HEK293 (cell line): ENCODE measurements at regions not wholly inside any gene's neighbourhood (a gene's known extent, or its start where the extent isn't known, plus 50 kb on each side); places are given as distances from the start of the nearest gene placed in this dataset.

Experiments used
- CTCF ChIA-PET: fragments of 350-600 bp; formaldehyde crosslinking; extraction: SDS; loops from one replicate; lab custom pipeline; 2021; ENCODE audit warnings: antibody characterized with exemption; lab: Yijun Ruan, JAX
- POLR2A ChIA-PET: fragments of 300-600 bp; formaldehyde crosslinking; extraction: SDS; loops from one replicate; lab custom pipeline; 2020; ENCODE audit warnings: antibody characterized with exemption, inconsistent platforms; lab: Yijun Ruan, JAX
- H3K27ac ChIP-seq: fragments of 200-500 bp; sonication (Bioruptor generic); 2 replicates; pipeline ENCODE4 v1.5.1; 2014; ENCODE audit warnings: low read depth, low read length, control low read depth, inconsistent platforms; ENCODE audit errors: extremely low read depth
- H3K36me3 ChIP-seq, 2 experiments: fragments of 200-500 bp in 1 of 2; sonication (Bioruptor generic) in 1 of 2; 1 replicate in 1 of 2; 2 replicates in 1 of 2; pipeline ENCODE4 v1.5.1; 2014 to 2017; ENCODE audit warnings: inconsistent platforms in 2 of 2, low read length in 2 of 2; ENCODE audit not compliant: control insufficient read depth in 2 of 2, insufficient read depth in 1 of 2
- H3K4me1 ChIP-seq: fragments of 200-500 bp; sonication (Bioruptor generic); 2 replicates; pipeline ENCODE4 v1.5.1; 2014; ENCODE audit warnings: mild to moderate bottlenecking, low read length, inconsistent platforms; ENCODE audit not compliant: control insufficient read depth, insufficient read depth
- H3K4me3 ChIP-seq: 2 replicates; pipeline ENCODE4 v1.5.1; 2011; ENCODE audit warnings: low read depth, mild to moderate bottlenecking, control low read depth, low read length, moderate library complexity
- H3K9me3 ChIP-seq: fragments of 200-500 bp; sonication (Bioruptor generic); 2 replicates; pipeline ENCODE4 v1.5.1; 2014; ENCODE audit warnings: low read depth, low read length, inconsistent platforms; ENCODE audit not compliant: control insufficient read depth, insufficient read depth
- FEZF1 ChIP-seq: fragments of 450-650 bp; formaldehyde crosslinking; IDR thresholded peaks from 2 replicates; pipeline ENCODE4 v1.5.1; 2016; ENCODE audit warnings: missing biosample characterization, missing genetic modification characterization
- KLF16 ChIP-seq: fragments of 450-650 bp; formaldehyde crosslinking; IDR thresholded peaks from 2 replicates; pipeline ENCODE4 v1.5.1; 2017; ENCODE audit warnings: missing biosample characterization, missing genetic modification characterization
- MZF1 ChIP-seq: fragments of 450-650 bp; formaldehyde crosslinking; IDR thresholded peaks from 2 replicates; pipeline ENCODE4 v1.5.1; 2017; ENCODE audit warnings: missing biosample characterization, missing genetic modification characterization, borderline replicate concordance
- OSR2 ChIP-seq: fragments of 450-650 bp; formaldehyde crosslinking; IDR thresholded peaks from 2 replicates; pipeline ENCODE4 v1.5.1; 2016; ENCODE audit warnings: missing biosample characterization, missing genetic modification characterization
- PRDM1 ChIP-seq: fragments of 450-650 bp; formaldehyde crosslinking; IDR thresholded peaks from 2 replicates; pipeline ENCODE4; 2016; ENCODE audit warnings: missing biosample characterization, missing genetic modification characterization
- ZIC2 ChIP-seq: fragments of 450-650 bp; formaldehyde crosslinking; IDR thresholded peaks from 2 replicates; pipeline ENCODE4 v1.5.1; 2016; ENCODE audit warnings: missing biosample characterization, missing genetic modification characterization
- ZNF10 ChIP-seq: fragments of 450-650 bp; formaldehyde crosslinking; IDR thresholded peaks from 2 replicates; pipeline ENCODE4 v1.5.1; 2017; ENCODE audit warnings: missing biosample characterization, missing genetic modification characterization
- ZNF132 ChIP-seq: fragments of 450-650 bp; formaldehyde crosslinking; IDR thresholded peaks from 2 replicates; pipeline ENCODE4 v1.5.1; 2017; ENCODE audit warnings: missing biosample characterization, missing genetic modification characterization, borderline replicate concordance
- ZNF19 ChIP-seq: fragments of 450-650 bp; formaldehyde crosslinking; IDR thresholded peaks from 2 replicates; pipeline ENCODE4; 2016; ENCODE audit warnings: missing biosample characterization, missing genetic modification characterization, low read depth
- ZNF302 ChIP-seq: fragments of 450-650 bp; formaldehyde crosslinking; IDR thresholded peaks from 2 replicates; pipeline ENCODE4 v1.5.1; 2016; ENCODE audit warnings: missing biosample characterization, missing genetic modification characterization, low read depth
- ZNF350 ChIP-seq: fragments of 450-650 bp; formaldehyde crosslinking; IDR thresholded peaks from 2 replicates; pipeline ENCODE4 v1.5.0; 2017; ENCODE audit warnings: missing biosample characterization, mild to moderate bottlenecking, missing genetic modification characterization
- ZNF366 ChIP-seq: fragments of 450-650 bp; formaldehyde crosslinking; conservative IDR thresholded peaks from 2 replicates; pipeline ENCODE4 v1.5.1; 2016; ENCODE audit warnings: missing biosample characterization, missing genetic modification characterization
- ZNF391 ChIP-seq: fragments of 450-650 bp; formaldehyde crosslinking; IDR thresholded peaks from 2 replicates; pipeline ENCODE4 v1.5.1; 2016; ENCODE audit warnings: low read depth, missing biosample characterization, missing genetic modification characterization, borderline replicate concordance
- ZNF549 ChIP-seq: fragments of 450-650 bp; IDR thresholded peaks from 2 replicates; pipeline ENCODE4 v1.5.1; 2018; ENCODE audit warnings: missing biosample characterization, missing genetic modification characterization, mild to moderate bottlenecking, inconsistent platforms, moderate library complexity
- ZNF561 ChIP-seq: fragments of 450-650 bp; IDR thresholded peaks from 2 replicates; pipeline ENCODE4 v1.5.1; 2018; ENCODE audit warnings: missing biosample characterization, missing genetic modification characterization, borderline replicate concordance
- ZNF677 ChIP-seq: fragments of 450-650 bp; IDR thresholded peaks from 2 replicates; pipeline ENCODE4 v1.5.0; 2018; ENCODE audit warnings: missing biosample characterization, mild to moderate bottlenecking, missing genetic modification characterization, moderate library complexity
- ZNF830 ChIP-seq: fragments of 450-650 bp; IDR thresholded peaks from 2 replicates; pipeline ENCODE4 v1.5.0; 2018; ENCODE audit warnings: missing biosample characterization, missing genetic modification characterization, low read depth, mild to moderate bottlenecking, moderate library complexity
- ZNF843 ChIP-seq: fragments of 450-650 bp; formaldehyde crosslinking; IDR thresholded peaks from 2 replicates; pipeline ENCODE4 v1.5.1; 2016; ENCODE audit warnings: missing biosample characterization, missing genetic modification characterization
- ZSCAN23 ChIP-seq: fragments of 450-650 bp; formaldehyde crosslinking; IDR thresholded peaks from 2 replicates; pipeline ENCODE4 v1.5.1; 2016; ENCODE audit warnings: missing biosample characterization, missing genetic modification characterization
- TF ChIP-seq, protein P1 (sequence below): fragments of 450-650 bp; formaldehyde crosslinking; IDR thresholded peaks from 2 replicates; pipeline ENCODE4 v1.5.1; 2016; ENCODE audit warnings: missing biosample characterization, missing genetic modification characterization
- TF ChIP-seq, protein P2 (sequence below): fragments of 450-650 bp; formaldehyde crosslinking; IDR thresholded peaks from 2 replicates; pipeline ENCODE4 v1.5.1; 2016; ENCODE audit warnings: missing biosample characterization, missing genetic modification characterization, low read depth
- TF ChIP-seq, protein P3 (sequence below): sonication (generic); formaldehyde crosslinking; IDR thresholded peaks from 2 replicates; pipeline ENCODE4 v1.8.1; 2022; ENCODE audit warnings: mild to moderate bottlenecking, moderate library complexity, missing genetic modification reagents

DNA sequence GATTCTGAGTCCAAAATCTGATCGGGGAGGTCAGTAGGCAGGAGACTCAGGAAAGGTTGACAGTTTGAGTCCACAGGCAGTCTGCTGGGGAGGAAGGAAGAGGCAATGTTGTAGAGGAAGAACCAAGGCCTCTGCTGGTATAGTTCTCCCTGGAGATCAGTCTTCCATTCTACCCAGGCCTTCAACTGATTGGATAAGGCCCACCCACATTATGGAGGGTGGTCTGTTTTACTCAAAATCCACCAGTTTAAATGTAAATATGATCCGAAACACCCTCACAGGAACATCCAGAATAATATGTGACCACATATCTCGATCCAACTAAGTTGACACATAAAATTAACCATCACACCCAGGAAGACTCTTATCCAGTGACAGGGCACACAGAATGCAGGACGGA, 425.3 kb upstream of the ZMIZ1 start:
- TF ChIP-seq ZNF10 (tag by site-specific recombination) = peak; percentile 97
- TF ChIP-seq, protein P1, sequence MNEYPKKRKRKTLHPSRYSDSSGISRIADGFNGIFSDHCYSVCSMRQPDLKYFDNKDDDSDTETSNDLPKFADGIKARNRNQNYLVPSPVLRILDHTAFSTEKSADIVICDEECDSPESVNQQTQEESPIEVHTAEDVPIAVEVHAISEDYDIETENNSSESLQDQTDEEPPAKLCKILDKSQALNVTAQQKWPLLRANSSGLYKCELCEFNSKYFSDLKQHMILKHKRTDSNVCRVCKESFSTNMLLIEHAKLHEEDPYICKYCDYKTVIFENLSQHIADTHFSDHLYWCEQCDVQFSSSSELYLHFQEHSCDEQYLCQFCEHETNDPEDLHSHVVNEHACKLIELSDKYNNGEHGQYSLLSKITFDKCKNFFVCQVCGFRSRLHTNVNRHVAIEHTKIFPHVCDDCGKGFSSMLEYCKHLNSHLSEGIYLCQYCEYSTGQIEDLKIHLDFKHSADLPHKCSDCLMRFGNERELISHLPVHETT (tag by site-specific recombination) = no peak
- H3K9me3 ChIP-seq = no peaks in the 10 kb centered on the region
- H3K4me3 ChIP-seq = no peak overlapping the region
- POLR2A ChIA-PET = no interaction called here
- no peaks in the 10 kb centered on the region for H3K4me1 ChIP-seq
- no peaks in the 10 kb centered on the region for H3K36me3 ChIP-seq
- CTCF ChIA-PET = no interaction called here
- H3K27ac ChIP-seq = no peak overlapping the region

DNA sequence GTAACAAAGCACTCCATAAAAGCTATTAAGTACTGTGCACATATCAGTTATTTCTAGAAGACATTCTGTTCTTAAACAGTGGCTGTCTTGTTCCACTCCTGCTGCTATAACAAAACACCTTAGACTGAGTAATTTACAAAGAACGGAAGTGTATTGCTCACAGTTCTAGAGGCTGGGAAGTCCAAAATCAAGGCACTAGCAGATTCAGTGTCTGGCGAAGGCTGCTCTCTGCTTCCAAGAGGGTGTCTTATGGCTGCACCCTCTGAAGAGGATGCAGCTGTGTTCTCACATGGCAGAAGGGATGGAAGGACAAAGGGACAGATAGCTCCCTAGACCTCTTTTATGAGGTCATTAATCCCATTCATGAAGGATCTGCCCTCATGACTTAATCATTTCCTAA, 424.2 kb upstream of the ZMIZ1 start:
- no peaks in the 10 kb centered on the region for H3K9me3 ChIP-seq
- no peak for TF ChIP-seq MZF1 (tag by site-specific recombination)
- TF ChIP-seq ZNF302 (tag by site-specific recombination) = no peak
- TF ChIP-seq ZIC2 = no peak
- no peak for TF ChIP-seq KLF16 (tag by site-specific recombination)
- TF ChIP-seq, protein P2, sequence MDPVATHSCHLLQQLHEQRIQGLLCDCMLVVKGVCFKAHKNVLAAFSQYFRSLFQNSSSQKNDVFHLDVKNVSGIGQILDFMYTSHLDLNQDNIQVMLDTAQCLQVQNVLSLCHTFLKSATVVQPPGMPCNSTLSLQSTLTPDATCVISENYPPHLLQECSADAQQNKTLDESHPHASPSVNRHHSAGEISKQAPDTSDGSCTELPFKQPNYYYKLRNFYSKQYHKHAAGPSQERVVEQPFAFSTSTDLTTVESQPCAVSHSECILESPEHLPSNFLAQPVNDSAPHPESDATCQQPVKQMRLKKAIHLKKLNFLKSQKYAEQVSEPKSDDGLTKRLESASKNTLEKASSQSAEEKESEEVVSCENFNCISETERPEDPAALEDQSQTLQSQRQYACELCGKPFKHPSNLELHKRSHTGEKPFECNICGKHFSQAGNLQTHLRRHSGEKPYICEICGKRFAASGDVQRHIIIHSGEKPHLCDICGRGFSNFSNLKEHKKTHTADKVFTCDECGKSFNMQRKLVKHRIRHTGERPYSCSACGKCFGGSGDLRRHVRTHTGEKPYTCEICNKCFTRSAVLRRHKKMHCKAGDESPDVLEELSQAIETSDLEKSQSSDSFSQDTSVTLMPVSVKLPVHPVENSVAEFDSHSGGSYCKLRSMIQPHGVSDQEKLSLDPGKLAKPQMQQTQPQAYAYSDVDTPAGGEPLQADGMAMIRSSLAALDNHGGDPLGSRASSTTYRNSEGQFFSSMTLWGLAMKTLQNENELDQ = no peak
- TF ChIP-seq ZNF843 (tag by site-specific recombination) = no peak
- TF ChIP-seq ZSCAN23 (tag by site-specific recombination) = no peak
- no peak for TF ChIP-seq ZNF677 (tag by site-specific recombination)
- no peak for TF ChIP-seq ZNF350
- TF ChIP-seq FEZF1 = no peak
- no peak for TF ChIP-seq ZNF391 (tag by site-specific recombination)
- TF ChIP-seq ZNF830 (tag by site-specific recombination) = no peak
- TF ChIP-seq ZNF366 (tag by site-specific recombination) = no peak
- no peak for TF ChIP-seq ZNF561 (tag by site-specific recombination)
- TF ChIP-seq PRDM1 = no peak
- TF ChIP-seq, protein P3, sequence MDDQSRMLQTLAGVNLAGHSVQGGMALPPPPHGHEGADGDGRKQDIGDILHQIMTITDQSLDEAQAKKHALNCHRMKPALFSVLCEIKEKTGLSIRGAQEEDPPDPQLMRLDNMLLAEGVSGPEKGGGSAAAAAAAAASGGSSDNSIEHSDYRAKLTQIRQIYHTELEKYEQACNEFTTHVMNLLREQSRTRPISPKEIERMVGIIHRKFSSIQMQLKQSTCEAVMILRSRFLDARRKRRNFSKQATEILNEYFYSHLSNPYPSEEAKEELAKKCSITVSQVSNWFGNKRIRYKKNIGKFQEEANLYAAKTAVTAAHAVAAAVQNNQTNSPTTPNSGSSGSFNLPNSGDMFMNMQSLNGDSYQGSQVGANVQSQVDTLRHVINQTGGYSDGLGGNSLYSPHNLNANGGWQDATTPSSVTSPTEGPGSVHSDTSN = no peak
- TF ChIP-seq ZNF549 (tag by site-specific recombination) = no peak
- no peak for TF ChIP-seq OSR2 (tag by site-specific recombination)
- TF ChIP-seq ZNF132 (tag by site-specific recombination) = no peak
- no peak for TF ChIP-seq ZNF19 (tag by site-specific recombination)
- H3K27ac ChIP-seq = no peak overlapping the region
- ChIA-PET CTCF (interaction anchor here (0.7 kb wide), 1 partner anchor 419 kb away, joined by 3 read pairs; no protein-coding TSS in a partner anchor), POLR2A (no interaction called here)
- no peaks in the 10 kb centered on the region for H3K4me1 ChIP-seq
- no peak overlapping the region for H3K4me3 ChIP-seq
- no peaks in the 10 kb centered on the region for H3K36me3 ChIP-seq
